WTC11 (cell line): ENCODE measurements at regions not wholly inside any gene's neighbourhood (a gene's known extent, or its start where the extent isn't known, plus 50 kb on each side); places are given as distances from the start of the nearest gene placed in this dataset.

Source experiments
- ATAC-seq: fragments of 200-7000 bp; cut with Tn5 transposase; 2 replicates; pipeline ENCODE4 v1.10.0; 2021; ENCODE audit warnings: mild to moderate bottlenecking, moderate library complexity
- CTCF ChIA-PET: fragments of 300-600 bp; sonication (Branson Sonifier 250); formaldehyde crosslinking; loops from one replicate; lab custom pipeline; 2021; ENCODE audit warnings: antibody characterized with exemption; lab: Charles Lee
- POLR2A ChIA-PET: fragments of 350-600 bp; sonication (Branson Sonifier 250); formaldehyde crosslinking; loops from one replicate; lab custom pipeline; 2021; ENCODE audit warnings: antibody characterized with exemption; lab: Charles Lee
- DNase-seq: peaks from one replicate; pipeline ENCODE4 v3.0.0; 2021; ENCODE audit warnings: low spot score
- H3K27ac Mint-ChIP-seq: 2 replicates; pipeline ENCODE4 v1.8.0; 2021; ENCODE audit warnings: mixed read lengths
- H3K27me3 Mint-ChIP-seq: 2 replicates; pipeline ENCODE4 v1.8.0; 2021; ENCODE audit warnings: low read depth, mild to moderate bottlenecking, moderate library complexity, mixed read lengths
- H3K36me3 Mint-ChIP-seq: 2 replicates; pipeline ENCODE4 v1.8.0; 2021; ENCODE audit warnings: mixed read lengths
- H3K4me1 Mint-ChIP-seq: 2 replicates; pipeline ENCODE4 v1.8.0; 2022; ENCODE audit warnings: mixed read lengths
- H3K4me3 Mint-ChIP-seq: 2 replicates; pipeline ENCODE4 v1.8.0; 2021; ENCODE audit warnings: mild to moderate bottlenecking, moderate library complexity, mixed read lengths
- H3K9me3 Mint-ChIP-seq: 2 replicates; pipeline ENCODE4 v1.8.0; 2021; ENCODE audit warnings: mixed read lengths
- ATF2 ChIP-seq: sonication (generic); formaldehyde crosslinking; IDR thresholded peaks from 2 replicates; pipeline ENCODE4 v1.8.1; 2022; ENCODE audit warnings: low read depth, missing genetic modification reagents, borderline replicate concordance
- ATF3 ChIP-seq: sonication (generic); formaldehyde crosslinking; conservative IDR thresholded peaks from 2 replicates; pipeline ENCODE4 v1.8.1; 2022; ENCODE audit warnings: mild to moderate bottlenecking, missing genetic modification reagents
- CBFB ChIP-seq: sonication (generic); formaldehyde crosslinking; IDR thresholded peaks from 2 replicates; pipeline ENCODE4 v1.8.1; 2022; ENCODE audit warnings: mild to moderate bottlenecking, low read depth, missing genetic modification reagents
- CREM ChIP-seq: sonication (generic); formaldehyde crosslinking; IDR thresholded peaks from 2 replicates; pipeline ENCODE4 v1.8.1; 2022; ENCODE audit warnings: mild to moderate bottlenecking, missing genetic modification reagents, moderate library complexity
- FOXK1 ChIP-seq: sonication (generic); formaldehyde crosslinking; IDR thresholded peaks from 2 replicates; pipeline ENCODE4 v1.8.0; 2022; ENCODE audit warnings: mild to moderate bottlenecking, moderate library complexity, missing genetic modification reagents
- FOXP4 ChIP-seq: sonication (generic); formaldehyde crosslinking; IDR thresholded peaks from 2 replicates; pipeline ENCODE4 v1.8.0; 2022; ENCODE audit warnings: mild to moderate bottlenecking, missing genetic modification reagents
- HMGA2 ChIP-seq: fragments of 250-450 bp; sonication (Bioruptor Pico); IDR thresholded peaks from 2 replicates; pipeline ENCODE4 v1.4.0; 2021; ENCODE audit warnings: mild to moderate bottlenecking, moderate library complexity
- HMGXB4 ChIP-seq: sonication (generic); formaldehyde crosslinking; IDR thresholded peaks from 2 replicates; pipeline ENCODE4 v1.8.1; 2023; ENCODE audit warnings: mild to moderate bottlenecking, moderate library complexity, missing genetic modification reagents
- NFYB ChIP-seq: sonication (generic); formaldehyde crosslinking; conservative IDR thresholded peaks from 2 replicates; pipeline ENCODE4 v1.8.0; 2022; ENCODE audit warnings: low read depth, missing genetic modification reagents
- NR3C1 ChIP-seq: sonication (generic); formaldehyde crosslinking; conservative IDR thresholded peaks from 2 replicates; pipeline ENCODE4 v1.8.1; 2023; ENCODE audit warnings: low read depth, mild to moderate bottlenecking, missing genetic modification reagents
- RORB ChIP-seq: fragments of 250-450 bp; sonication (Bioruptor Pico); IDR thresholded peaks from 2 replicates; pipeline ENCODE4 v1.9.0; 2021; ENCODE audit warnings: mild to moderate bottlenecking
- SMAD3 ChIP-seq: sonication (generic); formaldehyde crosslinking; IDR thresholded peaks from 2 replicates; pipeline ENCODE4 v1.8.0; 2022; ENCODE audit warnings: missing genetic modification reagents, mild to moderate bottlenecking, borderline replicate concordance
- SP1 ChIP-seq: sonication (generic); formaldehyde crosslinking; conservative IDR thresholded peaks from 2 replicates; pipeline ENCODE4 v1.8.1; 2022; ENCODE audit warnings: missing genetic modification reagents
- STAT6 ChIP-seq: sonication (generic); formaldehyde crosslinking; conservative IDR thresholded peaks from 2 replicates; pipeline ENCODE4 v1.8.1; 2023; ENCODE audit warnings: mild to moderate bottlenecking, low read depth, missing genetic modification reagents, moderate library complexity
- ZBTB21 ChIP-seq: sonication (generic); formaldehyde crosslinking; IDR thresholded peaks from 2 replicates; pipeline ENCODE4 v1.8.1; 2023; ENCODE audit warnings: mild to moderate bottlenecking, missing genetic modification reagents, borderline replicate concordance
- ZNF219 ChIP-seq: sonication (generic); formaldehyde crosslinking; IDR thresholded peaks from 2 replicates; pipeline ENCODE4 v1.8.0; 2023; ENCODE audit warnings: missing genetic modification reagents, mild to moderate bottlenecking, borderline replicate concordance
- ZNF396 ChIP-seq: fragments of 250-450 bp; sonication (Bioruptor Pico); IDR thresholded peaks from 2 replicates; pipeline ENCODE4 v1.8.0; 2021; ENCODE audit warnings: mild to moderate bottlenecking, moderate library complexity, borderline replicate concordance
- ZNF423 ChIP-seq: fragments of 250-450 bp; sonication (Bioruptor Pico); IDR thresholded peaks from 2 replicates; pipeline ENCODE4 v2.1.2; 2022; ENCODE audit warnings: mild to moderate bottlenecking, moderate library complexity
- TF ChIP-seq, protein P1 (sequence below): sonication (generic); formaldehyde crosslinking; IDR thresholded peaks from 2 replicates; pipeline ENCODE4 v1.8.1; 2023; ENCODE audit warnings: mild to moderate bottlenecking, missing genetic modification reagents, moderate library complexity
- TF ChIP-seq, protein P2 (sequence below): fragments of 250-450 bp; sonication (Bioruptor Pico); IDR thresholded peaks from 2 replicates; pipeline ENCODE4 v1.9.0; 2021; ENCODE audit warnings: mild to moderate bottlenecking

GRCh38 chr3:25125201-25125600, 302.9 kb upstream of the RARB start:
- no peak for ATAC-seq
- no peak for DNase-seq
- Mint-ChIP-seq H3K9me3 (peaks cover 12% of the 10 kb centered on the region), H3K4me1 (peaks cover 5% of the 10 kb centered on the region), H3K36me3 (peaks cover 11% of the 10 kb centered on the region), H3K27ac (no peak overlapping the region), H3K4me3 (no peak overlapping the region), H3K27me3 (peaks cover 7% of the 10 kb centered on the region; the same call in 1 of the 2 replicates)
- CTCF ChIA-PET, result no interaction called here
- TF ChIP-seq, protein P1, sequence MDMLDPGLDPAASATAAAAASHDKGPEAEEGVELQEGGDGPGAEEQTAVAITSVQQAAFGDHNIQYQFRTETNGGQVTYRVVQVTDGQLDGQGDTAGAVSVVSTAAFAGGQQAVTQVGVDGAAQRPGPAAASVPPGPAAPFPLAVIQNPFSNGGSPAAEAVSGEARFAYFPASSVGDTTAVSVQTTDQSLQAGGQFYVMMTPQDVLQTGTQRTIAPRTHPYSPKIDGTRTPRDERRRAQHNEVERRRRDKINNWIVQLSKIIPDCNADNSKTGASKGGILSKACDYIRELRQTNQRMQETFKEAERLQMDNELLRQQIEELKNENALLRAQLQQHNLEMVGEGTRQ (CRISPR knock-in tag), result no peak
- TF ChIP-seq, protein P2, sequence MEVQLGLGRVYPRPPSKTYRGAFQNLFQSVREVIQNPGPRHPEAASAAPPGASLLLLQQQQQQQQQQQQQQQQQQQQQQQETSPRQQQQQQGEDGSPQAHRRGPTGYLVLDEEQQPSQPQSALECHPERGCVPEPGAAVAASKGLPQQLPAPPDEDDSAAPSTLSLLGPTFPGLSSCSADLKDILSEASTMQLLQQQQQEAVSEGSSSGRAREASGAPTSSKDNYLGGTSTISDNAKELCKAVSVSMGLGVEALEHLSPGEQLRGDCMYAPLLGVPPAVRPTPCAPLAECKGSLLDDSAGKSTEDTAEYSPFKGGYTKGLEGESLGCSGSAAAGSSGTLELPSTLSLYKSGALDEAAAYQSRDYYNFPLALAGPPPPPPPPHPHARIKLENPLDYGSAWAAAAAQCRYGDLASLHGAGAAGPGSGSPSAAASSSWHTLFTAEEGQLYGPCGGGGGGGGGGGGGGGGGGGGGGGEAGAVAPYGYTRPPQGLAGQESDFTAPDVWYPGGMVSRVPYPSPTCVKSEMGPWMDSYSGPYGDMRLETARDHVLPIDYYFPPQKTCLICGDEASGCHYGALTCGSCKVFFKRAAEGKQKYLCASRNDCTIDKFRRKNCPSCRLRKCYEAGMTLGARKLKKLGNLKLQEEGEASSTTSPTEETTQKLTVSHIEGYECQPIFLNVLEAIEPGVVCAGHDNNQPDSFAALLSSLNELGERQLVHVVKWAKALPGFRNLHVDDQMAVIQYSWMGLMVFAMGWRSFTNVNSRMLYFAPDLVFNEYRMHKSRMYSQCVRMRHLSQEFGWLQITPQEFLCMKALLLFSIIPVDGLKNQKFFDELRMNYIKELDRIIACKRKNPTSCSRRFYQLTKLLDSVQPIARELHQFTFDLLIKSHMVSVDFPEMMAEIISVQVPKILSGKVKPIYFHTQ (CRISPR knock-in tag), result no peak
- TF ChIP-seq ZBTB21 (CRISPR knock-in tag) (no peak), ZNF396 (CRISPR knock-in tag) (no peak), HMGA2 (CRISPR knock-in tag) (no peak), FOXP4 (no peak), ATF3 (CRISPR knock-in tag) (no peak), CBFB (CRISPR knock-in tag) (no peak), CREM (CRISPR knock-in tag) (no peak), ZNF219 (CRISPR knock-in tag) (no peak), NFYB (no peak), RORB (CRISPR knock-in tag) (no peak), HMGXB4 (CRISPR knock-in tag) (no peak), STAT6 (CRISPR knock-in tag) (no peak), SP1 (CRISPR knock-in tag) (no peak), NR3C1 (CRISPR knock-in tag) (no peak), ZNF423 (CRISPR knock-in tag) (no peak), FOXK1 (CRISPR knock-in tag) (no peak), ATF2 (CRISPR knock-in tag) (no peak), SMAD3 (no peak)
- POLR2A ChIA-PET, result no interaction called here
